ENCODE measurements at regions not wholly inside any gene's neighbourhood (a gene's known extent, or its start where the extent isn't known, plus 50 kb on each side); places are given as distances from the start of the nearest gene placed in this dataset.

GRCh38 chr2:226122041-226122440 lies 677.6 kb downstream of the IRS1 start:
- DNase-seq, result no peak
- TF ChIP-seq CTCF (IDR thresholded peaks at IDR 0.05), result no peak
- Histone ChIP-seq H3K36me3 (ENCODE audit: low read depth) (no peaks in the 10 kb centered on the region), H3K9me3 (no peaks in the 10 kb centered on the region), H3K4me3 (no peak overlapping the region), H3K4me1 (ENCODE audit: low read depth) (no peaks in the 10 kb centered on the region)
- intact Hi-C loops (cut with DNase I, micrococcal nuclease), result no loop called here
- ATAC-seq, result no peak

DNA sequence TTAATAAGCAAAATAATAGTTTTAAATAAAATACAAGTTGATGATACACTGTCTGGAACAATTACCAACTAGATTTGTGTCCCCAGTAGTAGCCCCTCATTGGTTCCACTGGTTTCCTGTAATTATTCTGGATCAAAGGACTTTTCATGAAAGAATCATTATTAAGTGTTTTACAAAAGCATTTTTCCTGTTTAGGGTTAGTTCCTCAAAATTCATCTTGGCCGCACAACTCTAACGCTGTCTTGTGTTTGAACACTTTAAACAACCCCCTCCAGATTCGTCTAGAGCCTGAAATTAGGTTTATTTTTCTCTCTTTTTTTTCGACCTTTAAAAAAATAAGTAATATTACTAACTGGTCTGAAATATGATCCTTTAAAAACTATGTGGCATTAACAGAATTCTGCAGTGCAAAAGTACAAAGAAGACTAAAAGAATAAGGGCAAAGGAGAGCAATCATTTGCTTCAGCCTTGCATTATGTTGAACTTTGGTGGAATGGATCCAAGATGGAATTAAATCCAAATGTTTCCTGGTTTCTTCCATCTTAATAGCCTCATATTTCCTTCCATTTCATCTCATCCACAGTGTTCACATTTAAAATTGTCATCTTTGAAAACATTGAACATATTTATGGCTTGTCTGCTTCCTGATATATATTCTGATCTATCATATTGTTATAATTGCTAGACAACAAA lies 678.4 kb downstream of the IRS1 start:
- no peak for ATAC-seq

DNA sequence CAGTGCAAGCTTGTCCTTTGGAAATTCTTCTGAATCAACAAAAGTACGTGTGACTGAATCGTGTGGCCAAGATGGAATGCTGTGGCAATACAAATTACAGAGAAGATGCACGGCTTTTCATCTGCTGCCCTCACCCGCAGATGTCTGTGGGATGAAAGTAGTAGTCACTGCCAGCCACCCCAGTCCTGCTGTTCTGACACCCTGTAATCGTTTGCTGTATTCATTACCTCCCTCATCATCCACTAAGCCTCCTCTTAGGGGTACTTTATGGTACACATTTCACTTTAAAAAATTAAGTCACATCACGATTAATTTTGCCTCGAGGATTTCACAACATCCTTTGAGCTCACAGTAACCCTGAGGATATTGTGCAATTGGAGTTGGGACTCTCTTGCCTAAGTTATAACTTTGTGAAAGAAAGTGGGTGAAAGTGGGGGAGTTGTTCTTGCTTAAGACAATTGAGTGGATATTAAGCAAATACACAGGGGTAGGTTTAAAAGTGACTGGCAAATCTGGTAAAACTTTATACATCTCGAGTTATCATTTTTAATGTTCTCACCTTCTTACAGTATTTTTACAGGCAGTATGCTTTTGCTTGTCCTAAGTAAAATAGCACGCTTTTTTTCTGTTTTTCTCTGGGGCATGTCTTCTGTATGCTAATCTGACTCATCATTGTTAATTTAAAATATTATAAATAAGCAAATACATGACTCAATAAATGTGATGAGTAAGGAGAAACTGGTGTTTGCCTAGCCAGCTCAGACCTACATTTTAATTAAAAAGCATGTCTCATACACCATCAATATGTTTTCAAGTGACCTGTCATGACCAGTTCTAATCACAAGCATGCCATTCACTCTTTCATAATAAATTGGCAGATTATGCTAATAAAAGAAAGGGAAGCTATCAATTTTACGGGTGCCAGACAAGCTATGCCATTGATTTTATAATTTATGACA lies 680.9 kb downstream of the IRS1 start:
- intact Hi-C loops (cut with DNase I, micrococcal nuclease), result no loop called here
- TF ChIP-seq CTCF (IDR thresholded peaks at IDR 0.05), result no peak

More for the DNA sequence above, 678.4 kb downstream of the IRS1 start:
- no peaks in the 10 kb centered on the region for H3K9me3 ChIP-seq
- DNase-seq, result no peak
- TF ChIP-seq CTCF (IDR thresholded peaks at IDR 0.05), result no peak
- H3K4me1 ChIP-seq (ENCODE audit: low read depth), result no peaks in the 10 kb centered on the region
- no peaks in the 10 kb centered on the region for H3K36me3 ChIP-seq (ENCODE audit: low read depth)
- no peak overlapping the region for H3K4me3 ChIP-seq
- intact Hi-C loops (cut with DNase I, micrococcal nuclease), result no loop called here

DNA sequence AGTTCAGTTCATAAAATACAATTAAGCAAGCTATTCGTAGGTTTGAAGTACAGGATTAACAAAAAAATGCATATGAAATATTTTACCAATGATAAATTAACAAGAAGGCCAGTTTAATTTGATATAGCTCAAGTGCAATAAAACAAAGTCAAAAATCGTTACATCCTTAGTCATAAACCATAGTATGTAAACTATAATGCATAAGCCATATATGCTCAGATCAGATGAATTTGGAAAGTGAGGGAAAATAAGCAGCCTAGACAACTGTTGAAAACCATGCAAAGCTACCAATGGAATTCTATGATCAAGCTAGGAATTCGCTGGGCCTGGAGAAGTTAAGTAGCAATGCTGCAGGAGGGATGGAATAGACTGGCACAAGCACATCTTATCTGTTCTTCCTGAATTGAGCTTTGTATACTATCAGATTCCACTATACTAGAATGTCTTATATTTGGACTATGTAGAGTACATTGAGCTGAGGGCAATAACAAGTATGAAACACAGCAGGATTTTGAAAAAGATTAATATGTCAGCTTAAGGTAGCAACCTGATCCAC lies 682.0 kb downstream of the IRS1 start:
- H3K36me3 ChIP-seq (ENCODE audit: low read depth), result no peaks in the 10 kb centered on the region

More for the DNA sequence above, 680.9 kb downstream of the IRS1 start:
- H3K4me3 ChIP-seq, result no peak overlapping the region
- no peaks in the 10 kb centered on the region for H3K9me3 ChIP-seq
- DNase-seq, result no peak
- H3K4me1 ChIP-seq (ENCODE audit: low read depth), result no peaks in the 10 kb centered on the region
- no peaks in the 10 kb centered on the region for H3K36me3 ChIP-seq (ENCODE audit: low read depth)
- peak; percentile 47 for ATAC-seq

GRCh38 chr2:226116346-226116745 lies 683.3 kb downstream of the IRS1 start:
- H3K36me3 ChIP-seq (ENCODE audit: low read depth), result no peaks in the 10 kb centered on the region
- H3K9me3 ChIP-seq, result no peaks in the 10 kb centered on the region
- intact Hi-C loops (cut with DNase I, micrococcal nuclease), result no loop called here
- no peak for DNase-seq
- no peak for TF ChIP-seq CTCF (IDR thresholded peaks at IDR 0.05)
- H3K4me1 ChIP-seq (ENCODE audit: low read depth), result no peaks in the 10 kb centered on the region
- no peak for ATAC-seq
- H3K4me3 ChIP-seq, result no peak overlapping the region

More for the DNA sequence above, 682.0 kb downstream of the IRS1 start:
- Histone ChIP-seq H3K4me1 (ENCODE audit: low read depth) (no peaks in the 10 kb centered on the region), H3K4me3 (no peak overlapping the region), H3K9me3 (no peaks in the 10 kb centered on the region)
- no peak for ATAC-seq
- intact Hi-C loops (cut with DNase I, micrococcal nuclease), result no loop called here
- no peak for TF ChIP-seq CTCF (IDR thresholded peaks at IDR 0.05)
- DNase-seq, result no peak
